ENCODE measurements at regions not wholly inside any gene's neighbourhood (a gene's known extent, or its start where the extent isn't known, plus 50 kb on each side); places are given as distances from the start of the nearest gene placed in this dataset.

DNA sequence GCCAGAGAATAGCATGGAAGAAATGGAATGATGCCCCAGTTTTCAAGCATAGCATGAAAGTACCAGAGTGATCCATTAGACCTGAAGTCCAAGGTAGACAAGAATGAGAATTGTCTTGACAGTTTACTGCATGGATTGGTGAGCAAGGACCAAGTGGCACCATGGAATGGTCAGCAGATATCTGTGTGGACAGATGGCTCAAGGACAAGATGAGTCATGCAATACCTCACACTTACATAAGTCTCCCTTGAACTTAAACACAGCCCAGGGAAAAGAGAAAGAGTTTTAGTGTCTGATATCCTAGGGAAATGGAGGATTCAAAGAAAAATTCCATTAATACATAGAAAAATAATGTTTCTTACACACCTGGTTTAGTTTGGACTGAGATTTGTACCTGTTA, 195.2 kb downstream of the MRPL39 start:
- TF ChIP-seq EZH2 (optimal IDR thresholded peaks at IDR 0.05; ENCODE audit: low read depth, low read length): no peak
- no peak for TF ChIP-seq EZH2phosphoT487 (IDR thresholded peaks at IDR 0.05; ENCODE audit: low read length)
- TF ChIP-seq, protein P1, sequence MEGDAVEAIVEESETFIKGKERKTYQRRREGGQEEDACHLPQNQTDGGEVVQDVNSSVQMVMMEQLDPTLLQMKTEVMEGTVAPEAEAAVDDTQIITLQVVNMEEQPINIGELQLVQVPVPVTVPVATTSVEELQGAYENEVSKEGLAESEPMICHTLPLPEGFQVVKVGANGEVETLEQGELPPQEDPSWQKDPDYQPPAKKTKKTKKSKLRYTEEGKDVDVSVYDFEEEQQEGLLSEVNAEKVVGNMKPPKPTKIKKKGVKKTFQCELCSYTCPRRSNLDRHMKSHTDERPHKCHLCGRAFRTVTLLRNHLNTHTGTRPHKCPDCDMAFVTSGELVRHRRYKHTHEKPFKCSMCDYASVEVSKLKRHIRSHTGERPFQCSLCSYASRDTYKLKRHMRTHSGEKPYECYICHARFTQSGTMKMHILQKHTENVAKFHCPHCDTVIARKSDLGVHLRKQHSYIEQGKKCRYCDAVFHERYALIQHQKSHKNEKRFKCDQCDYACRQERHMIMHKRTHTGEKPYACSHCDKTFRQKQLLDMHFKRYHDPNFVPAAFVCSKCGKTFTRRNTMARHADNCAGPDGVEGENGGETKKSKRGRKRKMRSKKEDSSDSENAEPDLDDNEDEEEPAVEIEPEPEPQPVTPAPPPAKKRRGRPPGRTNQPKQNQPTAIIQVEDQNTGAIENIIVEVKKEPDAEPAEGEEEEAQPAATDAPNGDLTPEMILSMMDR (IDR thresholded peaks at IDR 0.05; ENCODE audit: low read length): no peak
- DNase-seq: no peak

DNA sequence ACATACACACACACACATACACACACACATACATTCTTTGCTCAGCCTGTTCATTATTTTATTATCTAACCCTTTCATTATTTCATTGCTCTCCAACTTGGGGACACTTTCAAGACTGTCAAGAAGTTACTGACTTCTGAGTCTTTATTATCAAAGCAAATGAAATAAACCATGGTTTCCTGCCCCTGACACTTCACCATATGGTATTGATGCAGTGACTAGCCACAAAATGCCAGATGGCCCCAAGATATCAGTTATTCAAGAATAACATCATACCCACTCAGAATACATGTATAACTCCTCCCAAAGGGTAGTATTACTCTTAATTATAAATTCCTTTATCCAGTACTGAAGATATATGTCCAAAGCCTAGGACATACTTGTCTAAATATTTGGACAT, 197.3 kb downstream of the MRPL39 start:
- H3K4me3 ChIP-seq (ENCODE audit: low read length): no peak overlapping the region
- no peaks in the 10 kb centered on the region for H3K9me3 ChIP-seq (replicated peaks; ENCODE audit: insufficient read depth, low read length)
- no peaks in the 10 kb centered on the region for H4K20me1 ChIP-seq (ENCODE audit: insufficient read depth, low read length)
- H3K9ac ChIP-seq (ENCODE audit: low read length): no peak overlapping the region
- no peaks in the 10 kb centered on the region for H3K27me3 ChIP-seq (replicated peaks; ENCODE audit: insufficient read depth, low read length)
- no peaks in the 10 kb centered on the region for H3K4me1 ChIP-seq (ENCODE audit: low read length)
- no peak overlapping the region for H3K4me2 ChIP-seq (ENCODE audit: low read depth, low read length)
- TF ChIP-seq EZH2phosphoT487 (IDR thresholded peaks at IDR 0.05; ENCODE audit: low read length) (no peak), EZH2 (optimal IDR thresholded peaks at IDR 0.05; ENCODE audit: low read depth, low read length) (no peak)
- TF ChIP-seq, protein P1 (IDR thresholded peaks at IDR 0.05; ENCODE audit: low read length): no peak
- H3K9me2 ChIP-seq (replicated peaks; ENCODE audit: insufficient read depth, low read length): no peaks in the 10 kb centered on the region
- H2AFZ ChIP-seq (ENCODE audit: low read length): no peak overlapping the region
- no peaks in the 10 kb centered on the region for H3K36me3 ChIP-seq (replicated peaks; ENCODE audit: insufficient read depth, low read length)
- no peak for DNase-seq
- H3K79me2 ChIP-seq (ENCODE audit: low read length): no peaks in the 10 kb centered on the region
- no peak overlapping the region for H3K27ac ChIP-seq (ENCODE audit: low read length)
- H3F3A ChIP-seq (ENCODE audit: insufficient read depth, low read length): no peaks in the 10 kb centered on the region

More for the DNA sequence above, 195.2 kb downstream of the MRPL39 start:
- Histone ChIP-seq H3F3A (ENCODE audit: insufficient read depth, low read length) (no peaks in the 10 kb centered on the region), H4K20me1 (ENCODE audit: insufficient read depth, low read length) (no peaks in the 10 kb centered on the region), H3K9me2 (replicated peaks; ENCODE audit: insufficient read depth, low read length) (no peaks in the 10 kb centered on the region), H3K9ac (ENCODE audit: low read length) (no peak overlapping the region), H3K4me1 (ENCODE audit: low read length) (no peaks in the 10 kb centered on the region), H3K27me3 (replicated peaks; ENCODE audit: insufficient read depth, low read length) (no peaks in the 10 kb centered on the region), H2AFZ (ENCODE audit: low read length) (no peak overlapping the region), H3K4me3 (ENCODE audit: low read length) (no peak overlapping the region), H3K79me2 (ENCODE audit: low read length) (no peaks in the 10 kb centered on the region), H3K27ac (ENCODE audit: low read length) (no peak overlapping the region), H3K9me3 (replicated peaks; ENCODE audit: insufficient read depth, low read length) (no peaks in the 10 kb centered on the region), H3K4me2 (ENCODE audit: low read depth, low read length) (no peak overlapping the region), H3K36me3 (replicated peaks; ENCODE audit: insufficient read depth, low read length) (no peaks in the 10 kb centered on the region)

DNA sequence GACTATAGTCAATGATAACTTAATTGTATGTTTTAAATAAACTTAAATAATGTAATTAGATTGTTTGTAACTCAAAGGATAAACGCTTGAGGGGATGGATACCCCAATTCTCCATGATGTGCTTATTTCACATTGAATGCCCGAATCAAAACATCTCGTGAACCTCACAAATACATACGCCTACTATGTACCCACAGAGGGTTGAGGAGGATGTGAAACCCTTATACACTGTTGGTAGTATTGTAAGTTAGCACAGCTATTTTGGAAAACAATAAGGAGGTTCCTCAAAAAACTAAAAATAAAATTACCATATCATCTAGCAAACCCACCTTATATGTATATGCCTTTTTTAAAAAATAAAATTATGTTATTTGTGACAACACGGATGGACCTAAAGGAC, 198.6 kb downstream of the MRPL39 start:
- TF ChIP-seq EZH2phosphoT487 (IDR thresholded peaks at IDR 0.05; ENCODE audit: low read length) (no peak), EZH2 (optimal IDR thresholded peaks at IDR 0.05; ENCODE audit: low read depth, low read length) (no peak)
- TF ChIP-seq, protein P1 (IDR thresholded peaks at IDR 0.05; ENCODE audit: low read length): no peak

More for the DNA sequence above, 198.6 kb downstream of the MRPL39 start:
- Histone ChIP-seq H3K9me2 (replicated peaks; ENCODE audit: insufficient read depth, low read length) (no peaks in the 10 kb centered on the region), H3K9me3 (replicated peaks; ENCODE audit: insufficient read depth, low read length) (no peaks in the 10 kb centered on the region), H3K27me3 (replicated peaks; ENCODE audit: insufficient read depth, low read length) (no peaks in the 10 kb centered on the region), H3F3A (ENCODE audit: insufficient read depth, low read length) (no peaks in the 10 kb centered on the region), H4K20me1 (ENCODE audit: insufficient read depth, low read length) (no peaks in the 10 kb centered on the region), H3K4me1 (ENCODE audit: low read length) (no peaks in the 10 kb centered on the region), H3K27ac (ENCODE audit: low read length) (no peak overlapping the region), H3K4me2 (ENCODE audit: low read depth, low read length) (no peak overlapping the region), H2AFZ (ENCODE audit: low read length) (no peak overlapping the region), H3K36me3 (replicated peaks; ENCODE audit: insufficient read depth, low read length) (no peaks in the 10 kb centered on the region), H3K9ac (ENCODE audit: low read length) (no peak overlapping the region), H3K79me2 (ENCODE audit: low read length) (no peaks in the 10 kb centered on the region), H3K4me3 (ENCODE audit: low read length) (no peak overlapping the region)
- DNase-seq: no peak
